Activated T-cell treated with anti-CD3 and anti-CD28 coated beads, Interleukin-2, amount 50 U/mL, for 72 hours (primary cell): ENCODE measurements at regions not wholly inside any gene's neighbourhood (a gene's known extent, or its start where the extent isn't known, plus 50 kb on each side); places are given as distances from the start of the nearest gene placed in this dataset.
"Not testable (repeated sequence)": the region's sequence is repeated elsewhere in the genome, so short reads cannot be mapped to it uniquely, and the experiment has no call there.

ENCODE experiments used
- ATAC-seq, 2 donors: fragments of 150-1000 bp; cut with Tn5 transposase; replicated peaks in 1 of 2; 2 replicates each; pipeline ENCODE4 v1.10.0; 2021; ENCODE audit warnings: moderate library complexity in 2 of 2, mild to moderate bottlenecking in 1 of 2
- DNase-seq, 2 donors: peaks; one replicate each; pipeline ENCODE4 v3.0.0; 2021 to 2022; ENCODE audit warnings: mixed read lengths in 1 of 2
- H3K27ac Mint-ChIP-seq: one replicate; pipeline ENCODE4 v1.8.0; 2022; ENCODE audit warnings: mild to moderate bottlenecking, moderate library complexity, mixed read lengths
- H3K27me3 Mint-ChIP-seq: one replicate; pipeline ENCODE4 v1.8.0; 2022; ENCODE audit warnings: low read depth, mixed read lengths
- H3K36me3 Mint-ChIP-seq, 2 donors: one replicate each; pipeline ENCODE4 v1.8.0; 2022; ENCODE audit warnings: mixed read lengths in 2 of 2, mild to moderate bottlenecking in 1 of 2; ENCODE audit not compliant: insufficient read depth in 2 of 2
- H3K4me1 Mint-ChIP-seq: one replicate; pipeline ENCODE4 v1.8.0; 2022; ENCODE audit warnings: low read depth, mixed read lengths
- H3K4me3 Mint-ChIP-seq, 2 donors: one replicate each; pipeline ENCODE4 v1.8.0; 2022; ENCODE audit warnings: mild to moderate bottlenecking in 2 of 2, mixed read lengths in 2 of 2, moderate library complexity in 2 of 2
- H3K9me3 Mint-ChIP-seq, 2 donors: one replicate each; pipeline ENCODE4 v1.8.0; 2022; ENCODE audit warnings: mixed read lengths in 2 of 2

- Mint-ChIP-seq H3K27ac (no peak overlapping the region), H3K4me1 (no peaks in the 10 kb centered on the region), H3K4me3 (no peak overlapping the region), H3K36me3 (no peaks in the 10 kb centered on the region), H3K9me3 (no peaks in the 10 kb centered on the region), H3K27me3 (no peaks in the 10 kb centered on the region)
- ATAC-seq (peak in 1 of 2 donors; percentile 64), DNase-seq (no peak)
Measured at GRCh38 chrY:7810359-7810758, 898.8 kb upstream of the AMELY start.

GRCh38 chrY:7807516-7807870 lies 895.9 kb upstream of the AMELY start:
- ATAC-seq (peak in 1 of 2 donors; percentile 47), DNase-seq (no peak)
- H3K27ac Mint-ChIP-seq, result no peak overlapping the region
- no peaks in the 10 kb centered on the region for H3K36me3 Mint-ChIP-seq
- H3K4me1 Mint-ChIP-seq, result no peaks in the 10 kb centered on the region
- no peaks in the 10 kb centered on the region for H3K9me3 Mint-ChIP-seq
- no peaks in the 10 kb centered on the region for H3K27me3 Mint-ChIP-seq
- H3K4me3 Mint-ChIP-seq, result no peak overlapping the region

- no peaks in the 10 kb centered on the region for H3K36me3 Mint-ChIP-seq
- no peak overlapping the region for H3K4me3 Mint-ChIP-seq
- ATAC-seq (peak in 1 of 2 donors; percentile 83), DNase-seq (no peak)
- H3K27ac Mint-ChIP-seq, result no peak overlapping the region
- no peaks in the 10 kb centered on the region for H3K9me3 Mint-ChIP-seq
- no peaks in the 10 kb centered on the region for H3K27me3 Mint-ChIP-seq
- H3K4me1 Mint-ChIP-seq, result no peaks in the 10 kb centered on the region
Measured at GRCh38 chrY:7806592-7807515, 895.3 kb upstream of the AMELY start.

GRCh38 chrY:7805624-7806023 lies 894.1 kb upstream of the AMELY start:
- Mint-ChIP-seq H3K27ac (no peak overlapping the region), H3K4me3 (no peak overlapping the region), H3K4me1 (no peaks in the 10 kb centered on the region), H3K27me3 (no peaks in the 10 kb centered on the region), H3K36me3 (peaks cover 0 to 3% of the 10 kb centered on the region in 2 donors), H3K9me3 (no peaks in the 10 kb centered on the region)
- DNase-seq (no peak), ATAC-seq (no peak)

- Mint-ChIP-seq H3K27me3 (no peaks in the 10 kb centered on the region), H3K4me3 (no peak overlapping the region), H3K27ac (no peak overlapping the region), H3K9me3 (no peaks in the 10 kb centered on the region), H3K36me3 (peaks cover 0 to 3% of the 10 kb centered on the region in 2 donors), H3K4me1 (no peaks in the 10 kb centered on the region)
- DNase-seq (no peak), ATAC-seq (no peak)
Measured at GRCh38 chrY:7803737-7804136, 892.2 kb upstream of the AMELY start.

GRCh38 chrY:7796128-7796527 lies 884.6 kb upstream of the AMELY start:
- DNase-seq (no peak), ATAC-seq (no peak)
- no peaks in the 10 kb centered on the region for H3K27me3 Mint-ChIP-seq
- no peaks in the 10 kb centered on the region for H3K4me1 Mint-ChIP-seq
- no peaks in the 10 kb centered on the region for H3K36me3 Mint-ChIP-seq
- no peak overlapping the region for H3K4me3 Mint-ChIP-seq
- H3K9me3 Mint-ChIP-seq, result no peaks in the 10 kb centered on the region
- no peak overlapping the region for H3K27ac Mint-ChIP-seq

- ATAC-seq (peak in 1 of 2 donors; percentile 54), DNase-seq (no peak)
- H3K27ac Mint-ChIP-seq, result no peak overlapping the region
- H3K4me3 Mint-ChIP-seq, result no peak overlapping the region
- no peaks in the 10 kb centered on the region for H3K9me3 Mint-ChIP-seq
- no peaks in the 10 kb centered on the region for H3K4me1 Mint-ChIP-seq
- no peaks in the 10 kb centered on the region for H3K27me3 Mint-ChIP-seq
- H3K36me3 Mint-ChIP-seq, result no peaks in the 10 kb centered on the region
Measured at GRCh38 chrY:7794441-7794840, 882.9 kb upstream of the AMELY start.

GRCh38 chrY:7793989-7794388 lies 882.4 kb upstream of the AMELY start:
- H3K9me3 Mint-ChIP-seq, result no peaks in the 10 kb centered on the region

GRCh38 chrY:7792431-7792830 lies 880.9 kb upstream of the AMELY start:
- H3K36me3 Mint-ChIP-seq, result no peaks in the 10 kb centered on the region
- DNase-seq, result no peak
- ATAC-seq, result no peak
- H3K4me1 Mint-ChIP-seq, result no peaks in the 10 kb centered on the region
- H3K27me3 Mint-ChIP-seq, result no peaks in the 10 kb centered on the region
- H3K27ac Mint-ChIP-seq, result no peak overlapping the region
- no peaks in the 10 kb centered on the region for H3K9me3 Mint-ChIP-seq
- no peak overlapping the region for H3K4me3 Mint-ChIP-seq

More at GRCh38 chrY:7793989-7794388, 882.4 kb upstream of the AMELY start:
- Mint-ChIP-seq H3K4me3 (no peak overlapping the region), H3K4me1 (no peaks in the 10 kb centered on the region), H3K27ac (no peak overlapping the region), H3K27me3 (no peaks in the 10 kb centered on the region), H3K36me3 (no peaks in the 10 kb centered on the region)
- ATAC-seq (no peak), DNase-seq (no peak)

GRCh38 chrY:7781501-7781900 lies 869.9 kb upstream of the AMELY start:
- Mint-ChIP-seq H3K4me3 (no peak overlapping the region), H3K9me3 (no peaks in the 10 kb centered on the region), H3K27ac (no peak overlapping the region), H3K27me3 (no peaks in the 10 kb centered on the region), H3K4me1 (no peaks in the 10 kb centered on the region), H3K36me3 (no peaks in the 10 kb centered on the region)
- DNase-seq (no peak), ATAC-seq (no peak)

GRCh38 chrY:7775436-7775835 lies 863.9 kb upstream of the AMELY start:
- H3K4me1 Mint-ChIP-seq, DNase-seq, H3K27me3 Mint-ChIP-seq, H3K9me3 Mint-ChIP-seq, ATAC-seq, H3K4me3 Mint-ChIP-seq, H3K36me3 Mint-ChIP-seq, H3K27ac Mint-ChIP-seq: not testable (repeated sequence)

- Mint-ChIP-seq H3K36me3 (no peaks in the 10 kb centered on the region), H3K4me1 (no peaks in the 10 kb centered on the region), H3K9me3 (no peaks in the 10 kb centered on the region), H3K27me3 (no peaks in the 10 kb centered on the region), H3K27ac (no peak overlapping the region), H3K4me3 (no peak overlapping the region)
- ATAC-seq (no peak), DNase-seq (no peak)
Measured at GRCh38 chrY:7771771-7772170, 860.2 kb upstream of the AMELY start.

- no peak overlapping the region for H3K27ac Mint-ChIP-seq
- H3K27me3 Mint-ChIP-seq, result no peaks in the 10 kb centered on the region
- H3K4me3 Mint-ChIP-seq, result no peak overlapping the region
- no peak for ATAC-seq
- no peaks in the 10 kb centered on the region for H3K9me3 Mint-ChIP-seq
- H3K4me1 Mint-ChIP-seq, result no peaks in the 10 kb centered on the region
- DNase-seq, result no peak
- H3K36me3 Mint-ChIP-seq, result no peaks in the 10 kb centered on the region
Measured at GRCh38 chrY:7769790-7770375, 858.3 kb upstream of the AMELY start.

GRCh38 chrY:7768901-7769300 lies 857.3 kb upstream of the AMELY start:
- no peaks in the 10 kb centered on the region for H3K27me3 Mint-ChIP-seq
- ATAC-seq, result no peak
- no peak overlapping the region for H3K4me3 Mint-ChIP-seq
- no peak overlapping the region for H3K27ac Mint-ChIP-seq
- H3K4me1 Mint-ChIP-seq, result no peaks in the 10 kb centered on the region
- no peaks in the 10 kb centered on the region for H3K36me3 Mint-ChIP-seq
- H3K9me3 Mint-ChIP-seq, result no peaks in the 10 kb centered on the region
- DNase-seq, result no peak
